Activated effector memory CD4-positive, alpha-beta T cell treated with Interleukin-2 at 50 U/mL for 16 hours (primary cell): ENCODE measurements at regions not wholly inside any gene's neighbourhood (a gene's known extent, or its start where the extent isn't known, plus 50 kb on each side); places are given as distances from the start of the nearest gene placed in this dataset.

ENCODE experiments used
- DNase-seq: peaks from one replicate; pipeline ENCODE4 v3.0.0-alpha.2; 2020

DNA sequence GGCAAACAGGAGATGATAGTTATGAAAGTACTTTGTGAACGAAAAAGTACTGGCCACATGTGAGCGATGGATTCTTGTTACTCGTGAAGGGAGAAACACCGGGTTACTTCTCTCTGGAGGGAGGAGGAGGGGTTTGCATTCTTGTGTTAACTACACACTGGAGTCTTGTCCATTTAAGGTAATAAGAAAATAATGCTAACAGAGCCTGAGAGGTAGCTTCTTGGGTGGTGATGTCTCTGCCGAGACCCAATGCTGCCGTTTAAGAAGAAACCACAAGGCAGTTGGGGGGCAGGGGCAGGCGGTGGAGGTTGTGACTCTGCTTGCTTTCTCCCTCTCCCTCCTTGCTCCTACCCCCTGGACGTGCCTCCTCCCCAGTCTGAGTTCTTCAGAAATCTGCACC lies 100.9 kb upstream of the ROPN1 start:
- no peak for DNase-seq

DNA sequence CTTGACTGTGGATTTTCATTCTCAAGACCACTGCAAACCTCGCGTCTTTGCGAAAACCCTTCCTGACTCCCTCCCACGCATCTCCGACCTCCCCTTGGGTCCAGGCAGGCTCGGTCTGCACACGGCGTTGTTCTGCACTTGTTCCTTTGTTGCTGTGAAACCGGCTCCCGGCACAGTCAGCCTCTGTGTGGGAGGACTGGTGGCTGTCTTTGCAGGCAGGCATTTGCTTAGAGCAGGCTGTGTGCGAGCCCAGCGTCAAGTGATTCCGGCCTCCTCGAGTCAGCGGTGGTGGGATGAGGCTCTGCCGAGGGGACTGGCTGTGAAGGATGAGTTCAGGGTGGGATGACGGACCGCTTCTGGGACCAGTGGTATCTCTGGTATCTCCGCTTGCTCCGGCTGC lies 102.6 kb upstream of the ROPN1 start:
- no peak for DNase-seq

DNA sequence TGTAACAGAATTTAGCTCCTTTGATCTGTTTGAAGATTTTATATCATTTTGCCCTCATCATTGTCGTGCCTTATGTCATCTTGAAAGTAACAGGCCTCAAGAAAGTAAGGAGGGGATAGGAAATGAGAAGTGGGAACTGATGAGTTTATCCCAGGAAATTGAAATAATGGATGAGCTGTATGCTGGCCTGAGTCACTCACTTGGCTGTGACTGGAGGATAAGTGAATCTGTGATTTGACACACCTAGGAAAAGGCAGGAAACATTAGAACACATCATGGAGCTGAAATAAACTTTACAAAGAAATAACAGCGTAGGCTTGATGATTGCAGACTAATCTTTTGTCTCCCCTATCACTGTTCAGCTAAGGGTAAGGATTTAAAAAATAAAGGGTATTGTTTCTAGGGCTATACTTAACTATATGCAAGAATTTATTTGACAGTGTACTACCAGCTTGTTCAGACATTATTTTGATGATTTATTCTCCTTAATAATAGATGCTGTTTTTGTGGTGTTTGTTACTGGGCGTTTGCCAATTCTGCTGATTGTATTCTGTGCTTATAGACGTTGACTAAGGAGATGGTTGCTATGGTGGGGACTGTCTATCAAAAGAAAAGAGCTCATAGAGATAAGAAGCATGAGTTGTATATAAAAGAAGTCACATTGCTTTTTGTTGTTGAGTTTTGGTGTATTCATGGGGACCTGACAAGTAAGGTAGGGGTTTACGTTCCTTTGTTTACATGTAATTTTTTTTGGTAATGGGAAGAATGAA lies 105.6 kb upstream of the ROPN1 start:
- no peak for DNase-seq

DNA sequence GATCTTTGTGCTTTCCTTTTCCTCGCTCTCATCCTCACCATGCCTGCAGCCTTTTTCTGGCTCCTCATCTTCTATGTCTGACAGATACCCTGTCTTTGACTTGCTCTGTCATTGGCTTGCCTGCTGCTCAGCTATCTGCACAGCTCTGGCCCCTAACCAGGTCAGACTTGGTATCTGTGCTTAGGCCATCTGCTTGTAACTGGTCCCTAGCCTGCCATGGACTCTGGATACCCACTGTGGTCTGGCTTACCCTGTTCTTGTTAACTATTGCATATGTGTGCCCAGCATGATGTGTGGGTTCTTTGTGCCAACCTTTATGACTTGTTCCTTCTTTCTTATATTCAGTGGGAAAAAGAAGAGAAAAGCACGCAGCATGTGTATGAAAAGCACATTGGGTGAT lies 109.7 kb upstream of the ROPN1 start:
- no peak for DNase-seq

DNA sequence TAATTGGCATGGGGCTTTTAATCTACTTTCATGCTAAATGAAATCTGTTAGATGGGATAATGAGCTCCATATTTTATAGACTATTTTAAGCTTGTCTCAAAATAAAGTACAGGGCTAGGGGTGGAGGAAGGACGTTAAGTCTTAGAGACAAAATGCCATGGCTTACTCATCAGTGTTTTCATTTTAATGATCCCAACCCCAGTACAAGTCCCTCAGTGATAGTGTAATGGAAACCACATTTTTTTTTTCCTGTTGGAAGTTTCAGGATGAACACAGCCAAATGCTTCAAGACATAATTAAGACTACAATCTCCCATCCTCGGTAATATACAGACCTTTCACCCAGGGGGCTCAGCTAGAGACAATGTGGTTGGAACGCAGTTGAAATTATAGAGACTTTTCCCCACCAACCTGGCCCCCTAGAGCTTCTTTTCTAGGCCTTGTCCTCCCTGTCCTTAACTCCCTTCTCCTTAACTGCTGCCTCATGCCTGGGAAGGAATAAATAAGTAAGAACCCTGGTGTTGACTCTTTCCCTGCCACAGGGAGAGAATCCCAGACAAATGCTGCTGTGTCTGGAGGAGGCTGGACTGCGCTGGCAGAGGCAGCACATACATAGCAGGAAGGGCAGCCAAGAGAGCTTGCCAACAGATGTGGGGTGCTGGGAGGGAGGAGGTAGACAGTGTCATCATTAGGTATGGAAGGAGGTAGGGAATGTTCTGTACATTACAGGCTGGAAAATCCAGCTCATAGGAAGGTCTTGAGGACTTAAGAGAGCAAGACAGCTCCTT lies 115.4 kb upstream of the ROPN1 start:
- DNase-seq = no peak

DNA sequence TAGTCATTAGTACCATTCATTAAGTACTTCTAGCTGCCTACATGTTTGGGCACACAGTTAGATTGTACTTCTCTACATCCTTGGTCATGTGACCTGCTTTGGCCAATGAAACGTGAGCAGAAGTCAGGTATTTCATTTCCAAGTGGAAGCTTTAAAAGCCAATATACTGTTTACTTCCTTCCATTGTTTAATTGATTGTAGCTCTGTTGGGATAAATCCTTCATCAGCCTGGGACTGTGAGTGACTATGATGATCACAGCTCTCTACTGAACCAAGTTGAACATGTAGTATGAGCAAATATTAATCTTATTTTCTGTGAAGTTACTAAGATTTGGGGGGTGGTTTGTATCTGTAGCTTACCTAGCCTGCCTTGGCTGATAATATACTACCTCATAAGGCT lies 116.5 kb upstream of the ROPN1 start:
- no peak for DNase-seq

DNA sequence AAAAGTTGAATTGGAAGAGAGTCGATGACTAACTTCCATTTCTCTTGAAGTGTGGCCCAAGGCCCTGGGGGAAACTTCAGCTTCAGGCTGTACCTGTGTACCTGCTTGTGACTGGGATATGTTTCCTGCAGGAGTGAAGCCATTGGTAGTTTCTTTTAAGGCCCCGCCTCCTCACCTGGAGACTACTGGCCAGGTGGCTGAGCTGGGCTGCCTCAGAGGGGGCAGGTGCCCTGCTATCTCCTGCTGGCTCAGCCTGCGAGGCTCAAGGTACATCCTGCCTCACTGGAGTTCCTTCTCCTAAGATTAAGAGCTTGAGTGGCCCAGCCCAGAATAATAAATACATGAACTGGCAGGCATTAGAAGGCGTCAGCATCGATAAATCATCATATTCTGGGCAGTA lies 121.6 kb upstream of the ROPN1 start:
- DNase-seq = no peak

DNA sequence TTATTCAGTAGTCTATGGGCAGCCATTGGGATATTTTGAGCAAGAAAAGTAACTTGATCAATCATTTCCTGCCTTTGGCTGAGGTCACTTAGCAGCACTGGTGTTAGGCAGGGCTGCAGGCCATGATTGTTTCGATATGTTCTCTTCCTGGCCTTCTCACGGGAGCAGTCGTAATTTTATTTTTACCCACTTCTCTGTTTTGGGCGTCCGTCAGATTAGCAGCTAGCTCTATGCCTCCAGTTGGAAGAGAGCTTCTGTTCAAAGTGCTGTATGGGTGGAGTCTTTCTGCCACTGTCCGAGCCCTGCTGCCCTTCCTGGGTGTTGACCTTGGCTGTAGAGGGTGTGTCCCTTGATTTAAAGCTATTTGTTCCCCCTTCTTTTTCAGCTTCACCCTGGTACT lies 123.4 kb upstream of the ROPN1 start:
- DNase-seq = no peak

DNA sequence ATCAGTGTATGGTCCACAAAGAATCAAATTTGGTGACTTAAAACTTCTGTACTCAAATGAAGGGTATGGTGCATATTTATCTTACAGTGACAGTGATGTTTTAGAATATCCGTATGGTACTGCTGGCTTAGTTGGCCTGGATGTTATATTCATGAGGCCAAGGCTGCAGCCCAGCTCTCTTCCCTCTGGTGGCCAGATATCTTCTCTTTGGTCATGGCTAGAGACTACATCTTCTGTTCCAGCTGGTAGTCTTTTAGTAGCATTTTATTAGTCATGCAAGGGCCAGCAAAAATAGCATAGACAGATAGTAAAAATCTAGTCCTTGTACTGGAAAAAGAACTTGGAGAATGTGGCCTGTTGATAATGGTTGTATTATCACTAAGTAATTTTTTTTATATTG lies 124.0 kb upstream of the ROPN1 start:
- no peak for DNase-seq

DNA sequence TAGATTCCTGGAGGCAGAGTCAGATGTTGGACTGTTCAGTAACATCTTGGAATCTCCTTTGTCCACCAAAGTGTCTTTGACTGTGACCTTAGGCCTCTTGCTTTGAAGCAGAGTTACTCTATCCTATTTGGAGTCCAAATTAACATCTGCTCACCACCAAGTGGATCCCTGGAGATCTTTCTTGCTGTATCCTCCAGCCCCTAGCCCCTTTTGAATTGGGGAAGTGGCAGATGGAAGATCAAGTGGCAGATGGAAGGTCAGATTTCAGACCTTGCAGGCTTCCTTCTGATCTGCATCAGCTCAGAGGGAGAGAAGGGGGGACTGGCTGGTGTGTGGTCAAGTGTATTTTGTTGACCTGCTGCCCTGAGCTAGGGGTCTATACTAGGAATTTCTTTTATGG lies 125.0 kb upstream of the ROPN1 start:
- DNase-seq = no peak

DNA sequence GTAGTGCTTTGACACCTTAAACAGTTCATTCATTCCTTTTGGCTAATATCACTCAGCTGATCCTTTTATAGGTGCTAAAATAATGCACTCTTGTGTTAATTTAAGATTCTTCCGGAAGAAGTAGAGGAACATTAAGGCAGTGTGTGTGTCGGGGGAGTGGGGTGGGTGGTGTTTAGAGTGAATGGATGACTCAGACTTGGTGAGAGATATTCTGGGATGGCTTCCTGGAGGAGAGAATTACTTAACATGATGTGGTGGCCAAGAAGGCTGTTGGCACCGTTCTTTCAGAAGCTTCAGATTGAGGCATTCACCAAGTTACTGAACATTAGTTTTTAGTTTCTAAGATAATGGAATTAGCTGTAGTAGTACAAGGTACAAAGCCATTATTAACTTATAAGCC lies 125.6 kb upstream of the ROPN1 start:
- no peak for DNase-seq

DNA sequence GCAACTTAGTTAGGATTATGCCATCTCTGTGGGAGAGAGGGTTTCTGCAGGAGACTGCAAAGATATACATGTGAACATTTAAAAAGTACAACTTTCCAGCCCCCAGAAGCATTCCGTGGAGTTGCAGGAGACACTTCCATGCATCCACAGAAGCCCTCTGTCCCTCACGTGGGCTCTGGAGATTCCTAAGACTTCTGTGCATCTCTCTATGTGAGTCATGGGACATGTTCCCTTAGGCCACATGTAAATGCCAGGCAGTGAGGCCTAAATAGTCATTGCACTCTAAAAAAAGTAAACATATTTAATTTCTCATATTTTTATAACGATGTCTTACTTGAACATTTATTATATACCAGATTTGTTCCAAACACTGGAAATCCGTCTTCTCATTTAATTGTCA lies 126.5 kb upstream of the ROPN1 start:
- DNase-seq = no peak

DNA sequence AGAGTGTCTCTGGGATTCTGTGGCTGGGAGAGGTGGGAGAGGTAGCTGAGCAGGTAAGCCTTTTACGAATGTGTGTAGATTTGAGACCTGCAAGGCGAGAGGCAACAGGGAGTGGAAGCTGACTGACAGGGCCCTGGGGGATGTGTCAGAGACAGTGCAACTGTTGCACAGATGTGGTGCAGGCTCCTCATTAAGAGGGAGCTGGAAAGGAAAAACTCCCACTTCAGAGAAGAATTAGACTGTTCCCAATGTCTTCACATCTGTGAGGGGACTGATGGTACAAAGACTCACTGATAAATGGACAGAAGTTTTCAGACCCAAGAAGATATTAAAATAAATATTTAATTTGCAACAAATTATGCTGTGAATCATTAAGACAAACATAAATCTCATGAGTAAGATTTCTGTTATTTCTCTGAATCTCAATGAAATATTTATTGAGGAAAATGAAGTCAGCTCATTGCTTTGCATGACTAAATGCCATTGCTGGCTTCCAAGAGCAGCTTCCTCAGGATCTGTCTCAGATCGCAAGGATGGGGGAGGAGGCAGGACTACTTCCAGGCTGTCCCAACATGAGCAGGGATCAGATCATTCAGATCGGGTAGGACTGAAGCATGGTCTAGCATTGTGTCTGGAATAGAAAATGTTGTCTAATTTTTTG lies 127.3 kb upstream of the ROPN1 start:
- no peak for DNase-seq

DNA sequence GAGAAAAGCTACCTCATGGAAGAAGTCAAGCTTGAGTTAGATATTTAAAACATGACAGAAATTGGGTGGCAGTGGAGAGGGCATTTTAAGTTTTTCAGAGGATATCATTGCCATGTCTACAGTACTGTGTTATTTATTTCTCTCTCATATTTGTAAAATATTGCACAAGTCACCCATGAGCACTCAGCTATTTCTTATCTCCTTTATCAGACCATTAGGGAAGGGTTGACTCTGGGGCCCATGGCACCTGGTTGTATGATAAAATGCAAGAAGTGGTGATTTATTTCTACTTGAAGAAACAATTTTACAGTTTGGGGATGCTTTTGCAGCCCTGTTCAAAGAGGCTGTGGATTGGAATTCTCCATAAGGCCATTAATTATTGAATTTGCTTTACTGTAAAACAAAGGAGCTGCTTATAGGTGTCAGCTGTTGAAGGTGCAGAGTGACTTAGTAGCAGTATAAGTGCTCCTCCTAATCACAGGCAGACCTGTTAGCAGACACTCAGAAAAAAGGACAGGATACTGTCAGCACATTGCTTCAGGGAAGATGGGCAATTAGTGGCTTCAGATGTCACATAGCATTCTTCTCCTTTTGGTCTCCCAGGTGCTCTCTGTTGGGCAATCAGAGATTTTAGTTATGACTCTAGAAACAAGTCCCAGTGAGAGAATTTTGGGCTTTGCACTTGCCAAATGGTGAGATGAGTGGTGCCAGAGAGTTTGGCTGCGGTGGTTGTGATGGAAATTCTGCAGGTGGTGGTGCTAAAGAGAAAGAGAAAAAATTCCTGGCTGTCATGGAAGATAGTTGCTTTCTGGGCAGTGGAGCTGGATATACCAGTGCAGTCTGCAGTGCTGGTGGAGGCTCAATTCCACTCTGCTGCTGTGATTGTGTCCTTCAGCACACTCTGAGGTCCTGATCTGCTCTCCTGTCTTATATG lies 129.7 kb upstream of the ROPN1 start:
- no peak for DNase-seq

DNA sequence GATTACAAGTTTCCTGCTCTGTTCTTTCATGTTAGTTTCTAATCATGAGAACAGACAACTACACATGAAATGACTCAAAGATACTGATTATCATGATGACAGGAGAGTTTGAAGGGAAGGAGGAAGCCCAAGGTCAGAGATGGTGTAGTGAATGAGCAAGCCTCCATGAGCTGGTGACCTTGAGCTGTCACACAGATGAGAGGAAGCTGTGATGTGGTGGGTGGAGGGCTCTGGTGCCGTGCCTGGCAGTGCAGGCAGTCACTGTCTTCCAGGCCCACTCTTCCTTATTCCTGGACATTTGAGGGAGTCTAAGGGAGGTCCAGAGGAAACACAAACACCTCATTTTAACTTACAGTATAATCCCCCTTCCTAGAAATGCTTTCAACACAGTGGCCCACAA lies 133.4 kb upstream of the ROPN1 start:
- no peak for DNase-seq

DNA sequence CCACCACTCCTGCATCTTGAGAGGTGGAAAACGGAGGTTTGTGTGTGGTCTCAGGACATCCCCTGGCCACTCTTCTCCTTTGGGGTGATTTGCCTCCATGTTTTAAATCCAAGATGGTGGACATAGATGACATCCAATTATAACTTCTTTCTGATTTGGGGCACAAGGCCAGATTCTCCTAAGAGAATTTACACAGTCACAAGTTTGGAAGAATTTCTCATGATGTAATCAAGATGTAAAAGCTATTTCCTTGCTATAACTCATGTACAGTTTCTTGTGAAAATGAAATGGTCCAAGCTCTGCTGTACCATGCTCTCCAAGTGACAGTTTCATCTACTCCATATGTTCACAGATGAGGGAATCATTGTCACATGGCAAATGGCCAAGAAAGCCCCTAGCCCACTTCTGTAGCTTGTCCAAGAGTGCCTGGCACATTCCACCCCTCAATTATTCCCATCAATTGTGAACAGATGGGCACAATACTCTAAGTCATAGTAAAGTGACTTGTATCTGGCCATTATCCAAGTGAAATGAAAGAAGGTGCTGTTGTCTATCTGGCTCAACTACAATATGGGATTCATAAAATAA lies 134.6 kb upstream of the ROPN1 start:
- no peak for DNase-seq

DNA sequence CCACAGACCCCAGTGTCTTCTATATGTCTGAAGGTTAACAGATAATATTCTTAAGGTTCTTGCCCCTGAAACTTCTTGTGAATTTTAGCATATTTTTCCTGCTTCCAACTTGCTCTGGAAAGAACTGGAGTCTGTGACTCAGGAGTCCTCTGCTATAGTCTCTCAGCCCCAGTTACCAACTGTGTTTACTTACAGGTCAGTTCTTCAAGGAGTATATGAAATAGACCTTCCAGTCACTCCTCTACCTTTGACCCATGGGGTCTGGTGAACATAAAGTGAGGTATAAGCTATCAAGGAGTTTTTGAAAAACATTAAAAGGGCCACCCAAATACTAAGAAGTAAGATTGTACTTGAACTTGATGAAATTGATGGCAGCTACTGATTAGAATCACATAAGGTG lies 139.2 kb upstream of the ROPN1 start:
- no peak for DNase-seq

DNA sequence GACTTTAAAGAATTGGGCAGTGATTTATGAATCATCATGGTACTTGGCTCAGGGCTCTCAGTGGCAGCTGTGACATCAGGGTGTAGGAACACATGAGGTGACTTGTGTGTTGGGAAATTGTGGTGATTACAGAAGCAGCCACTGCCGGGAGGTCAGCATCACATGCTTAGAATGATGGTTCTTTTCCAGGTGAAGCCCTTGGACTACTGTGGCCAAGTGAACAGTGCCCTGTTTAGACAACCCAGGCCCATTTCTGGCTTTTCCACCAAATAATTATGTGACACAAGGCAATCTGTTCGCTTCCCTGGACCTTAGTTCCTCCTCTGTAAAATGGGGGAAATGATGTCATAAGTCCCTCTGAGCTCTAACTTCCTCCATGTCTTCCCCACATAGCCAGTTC lies 139.7 kb upstream of the ROPN1 start:
- DNase-seq = no peak

DNA sequence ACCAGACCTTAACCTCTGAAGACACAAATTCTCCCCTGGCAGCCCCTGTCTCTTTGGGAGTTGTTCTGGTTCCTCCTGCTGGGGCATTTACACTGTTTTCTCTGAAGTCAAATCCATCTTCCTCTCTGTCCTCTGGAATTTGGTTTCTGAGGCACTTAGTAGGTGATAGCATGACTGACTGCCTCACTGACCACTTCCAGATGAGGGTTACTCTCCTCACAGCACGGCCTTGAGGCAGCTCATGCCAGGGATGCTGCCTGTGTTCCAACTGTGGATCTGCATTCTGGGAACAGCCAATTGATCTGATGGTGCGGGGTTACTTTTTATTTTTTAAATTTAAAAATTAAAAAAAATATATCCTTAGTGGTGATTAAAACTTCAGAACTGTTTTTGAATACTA lies 140.9 kb upstream of the ROPN1 start:
- DNase-seq = no peak

DNA sequence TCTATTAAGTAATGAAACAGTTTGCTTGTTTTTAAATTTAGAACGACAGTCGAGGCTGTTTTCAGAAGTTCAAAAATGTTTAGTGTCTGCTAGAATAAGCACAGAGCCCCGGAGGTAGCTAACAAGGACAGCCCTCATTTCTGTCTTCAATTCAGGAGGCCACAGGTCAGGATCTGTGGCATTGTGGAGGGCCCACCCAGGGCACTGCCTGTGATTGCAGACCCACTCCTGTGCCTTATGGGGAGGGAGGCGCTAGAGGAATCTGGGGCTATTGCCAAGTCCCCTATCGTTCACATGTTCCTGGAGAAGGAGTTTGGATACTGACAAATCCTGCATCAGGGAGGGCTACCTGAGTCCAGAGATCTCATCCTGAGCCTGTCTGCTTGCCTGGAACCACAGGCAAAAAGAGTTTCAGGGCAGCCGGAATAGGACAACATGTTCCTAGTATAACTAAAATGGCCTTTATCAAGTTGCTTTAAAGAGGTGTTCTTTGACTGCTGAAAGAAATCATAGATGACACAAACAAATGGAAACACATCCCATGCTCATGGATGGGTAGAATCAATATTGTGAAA lies 141.5 kb upstream of the ROPN1 start:
- no peak for DNase-seq

DNA sequence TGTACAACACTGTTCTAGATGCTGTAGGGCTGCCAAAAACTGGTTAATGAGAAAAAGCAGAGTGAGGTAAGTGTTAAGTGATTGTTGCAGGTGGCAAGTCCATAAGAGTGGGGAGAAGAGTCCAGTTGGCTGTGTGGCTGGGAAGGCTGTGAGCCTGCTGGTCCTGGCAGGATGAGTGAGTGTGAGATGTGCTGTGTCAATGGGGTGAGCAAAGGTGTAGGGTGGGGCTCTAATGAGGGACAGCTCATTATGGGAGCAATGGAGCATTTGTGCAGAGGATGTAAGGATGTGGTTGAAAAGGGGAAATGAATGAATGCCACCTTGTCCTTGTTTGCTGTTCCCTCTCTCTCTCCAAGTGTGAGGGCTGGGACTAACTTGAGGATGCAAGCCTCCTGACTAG lies 145.3 kb upstream of the ROPN1 start:
- DNase-seq = no peak

DNA sequence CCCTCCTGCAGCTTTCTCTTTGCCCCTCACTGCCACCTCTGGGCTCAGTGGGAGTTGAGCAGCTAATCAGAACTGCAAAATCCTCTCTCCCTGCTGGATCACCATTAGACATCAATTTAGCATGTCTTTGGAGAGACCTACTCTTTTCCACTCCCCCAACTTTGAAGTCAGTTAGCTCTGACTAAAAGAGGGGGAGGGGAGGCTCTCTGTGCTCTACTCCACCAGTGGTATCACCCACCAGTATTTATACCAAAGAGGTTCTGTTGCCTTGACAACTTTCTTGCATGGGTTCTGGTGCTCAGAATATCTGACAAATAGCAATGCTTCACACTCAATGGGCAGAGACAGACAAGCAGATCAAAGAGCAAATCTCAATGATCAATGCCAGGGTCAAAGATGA lies 146.2 kb upstream of the ROPN1 start:
- DNase-seq = no peak
